ENCODE measurements at regions not wholly inside any gene's neighbourhood (a gene's known extent, or its start where the extent isn't known, plus 50 kb on each side); places are given as distances from the start of the nearest gene placed in this dataset.

GRCh38 chr12:89895591-89895990 lies 187.0 kb upstream of the ATP2B1 start:
- no peak for TF ChIP-seq GATA2 (IDR thresholded peaks at IDR 0.05; ENCODE audit: low read depth, low read length)
- no peak for TF ChIP-seq GATA3 (IDR thresholded peaks at IDR 0.05; ENCODE audit: low read depth, low read length)

All from SH-SY5Y (cell line).